ENCODE measurements at regions not wholly inside any gene's neighbourhood (a gene's known extent, or its start where the extent isn't known, plus 50 kb on each side); places are given as distances from the start of the nearest gene placed in this dataset.

DNA sequence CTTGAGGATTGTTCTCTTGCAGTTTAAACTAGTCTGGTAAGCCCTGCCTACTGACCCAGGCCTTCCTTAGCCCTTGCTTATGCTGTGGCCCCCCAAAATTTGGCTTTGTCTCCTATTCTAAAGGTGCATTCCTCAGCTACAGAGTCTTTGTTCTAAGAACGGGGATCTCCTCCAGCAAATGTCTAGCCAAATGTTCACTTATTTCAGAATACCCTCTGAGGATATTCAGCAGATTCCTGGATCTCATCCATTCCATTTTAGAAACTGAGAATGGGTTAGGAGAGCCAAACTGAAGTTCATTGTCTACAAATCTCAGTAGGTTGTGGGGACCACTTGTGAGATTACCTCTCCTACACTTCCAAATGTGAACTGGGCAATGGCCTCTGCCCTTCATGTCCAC is 164.2 kb upstream of the ARG1 start:
- ChIA-PET POLR2A (no interaction called here), CTCF (no interaction called here)
- ATAC-seq (no peak), DNase-seq (ENCODE audit: low read depth, low spot score) (no peak)
- H3K36me3 ChIP-seq (ENCODE audit: control insufficient read depth, insufficient read depth, low read length) = no peaks in the 10 kb centered on the region; the same call in 1 of the 2 replicates
- no peak for TF ChIP-seq POLR2AphosphoS5 (IDR thresholded peaks at IDR 0.05; ENCODE audit: low read depth, low read length)
- no peak for TF ChIP-seq SIN3A (IDR thresholded peaks at IDR 0.05; ENCODE audit: borderline replicate concordance, insufficient read depth, low read depth, low read length)
- TF ChIP-seq REST (IDR thresholded peaks at IDR 0.05; ENCODE audit: insufficient read depth in 1 of 2, low read depth in 2 of 2, low read length in 1 of 2) = no peak
- no peak for TF ChIP-seq TCF7L2 (IDR thresholded peaks at IDR 0.05; ENCODE audit: low read depth, low read length)
- TF ChIP-seq CTCF (IDR thresholded peaks at IDR 0.05) = no peak
- H3K4me3 ChIP-seq (ENCODE audit: low read depth in 2 of 2, low read length in 2 of 2) = no peak overlapping the region
- in situ Hi-C loops (cut with HindIII; ENCODE audit: low pct_unique_long_range_greater_than_20kb, low sequenced_read_pairs) = no loop called here
- intact Hi-C loops (cut with micrococcal nuclease; ENCODE audit: unreplicated experiment) = no loop called here
- BruUV-seq (replicated peaks) = no TSS peak
- no peaks in the 10 kb centered on the region for H3K4me1 ChIP-seq (ENCODE audit: control insufficient read depth, insufficient read depth, low read length)
- H3K27ac ChIP-seq (ENCODE audit: low read length) = no peak overlapping the region
- H3K9me3 ChIP-seq (ENCODE audit: control insufficient read depth, insufficient read depth, low read depth, low read length) = no peaks in the 10 kb centered on the region
- no peaks in the 10 kb centered on the region; the same call in 1 of the 2 replicates for H3K27me3 ChIP-seq (ENCODE audit: control insufficient read depth, insufficient read depth, low read length)

DNA sequence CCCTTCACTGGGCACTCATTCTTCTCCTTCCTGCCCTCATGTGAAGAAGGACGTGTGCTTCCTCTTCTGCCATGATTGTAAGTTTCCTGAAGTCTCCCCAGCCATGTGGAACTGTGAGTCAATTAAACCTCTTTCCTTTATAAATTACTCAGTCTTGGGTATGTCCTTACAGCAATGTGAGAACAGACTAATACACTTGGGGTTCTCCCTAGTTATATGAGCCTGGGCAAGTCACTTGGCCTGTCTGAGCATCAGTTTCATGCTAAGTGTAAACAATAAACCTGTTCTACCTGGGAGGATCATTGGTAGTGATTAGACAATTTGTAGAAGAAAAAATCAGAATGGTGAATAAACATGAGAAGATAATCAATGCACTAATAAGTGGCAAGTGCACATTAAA is 162.2 kb upstream of the ARG1 start:
- no peak for ATAC-seq
- no peak for DNase-seq (ENCODE audit: low read depth, low spot score)
- Histone ChIP-seq H3K9me3 (ENCODE audit: control insufficient read depth, insufficient read depth, low read depth, low read length) (no peaks in the 10 kb centered on the region), H3K27ac (ENCODE audit: low read length) (no peak overlapping the region), H3K36me3 (ENCODE audit: control insufficient read depth, insufficient read depth, low read length) (no peaks in the 10 kb centered on the region; the same call in 1 of the 2 replicates), H3K4me3 (ENCODE audit: low read depth in 2 of 2, low read length in 2 of 2) (no peak overlapping the region), H3K27me3 (ENCODE audit: control insufficient read depth, insufficient read depth, low read length) (no peaks in the 10 kb centered on the region; the same call in 1 of the 2 replicates), H3K4me1 (ENCODE audit: control insufficient read depth, insufficient read depth, low read length) (no peaks in the 10 kb centered on the region)
- in situ Hi-C loops (cut with HindIII; ENCODE audit: low pct_unique_long_range_greater_than_20kb, low sequenced_read_pairs) (no loop called here), intact Hi-C loops (cut with micrococcal nuclease; ENCODE audit: unreplicated experiment) (no loop called here)
- TF ChIP-seq REST (IDR thresholded peaks at IDR 0.05; ENCODE audit: insufficient read depth in 1 of 2, low read depth in 2 of 2, low read length in 1 of 2) (no peak), SIN3A (IDR thresholded peaks at IDR 0.05; ENCODE audit: borderline replicate concordance, insufficient read depth, low read depth, low read length) (no peak), POLR2AphosphoS5 (IDR thresholded peaks at IDR 0.05; ENCODE audit: low read depth, low read length) (no peak), TCF7L2 (IDR thresholded peaks at IDR 0.05; ENCODE audit: low read depth, low read length) (no peak), CTCF (IDR thresholded peaks at IDR 0.05) (no peak)
- no TSS peak for BruUV-seq (replicated peaks)
- POLR2A ChIA-PET = no interaction called here
- CTCF ChIA-PET = no interaction called here
